OCI-LY1 (cell line): ENCODE measurements at regions not wholly inside any gene's neighbourhood (a gene's known extent, or its start where the extent isn't known, plus 50 kb on each side); places are given as distances from the start of the nearest gene placed in this dataset.

Source experiments
- H2AFZ ChIP-seq: fragments of 200-600 bp; sonication (generic), shearing (Covaris generic); 2 replicates; pipeline ENCODE4 v1.6.0; 2014; ENCODE audit warnings: antibody characterized with exemption, mild to moderate bottlenecking, low read length
- H3F3A ChIP-seq: fragments of 200-600 bp; sonication (generic), shearing (Covaris generic); 2 replicates; pipeline ENCODE4 v1.6.0; 2014; ENCODE audit warnings: mild to moderate bottlenecking, antibody characterized with exemption, low read length, moderate library complexity; ENCODE audit not compliant: insufficient read depth
- H3K27ac ChIP-seq: fragments of 200-600 bp; sonication (generic); 2 replicates; pipeline ENCODE4 v1.5.1; 2014; ENCODE audit warnings: low read length, mixed run types, mild to moderate bottlenecking, low read depth; ENCODE audit not compliant: poor library complexity, severe bottlenecking
- H3K27me3 ChIP-seq: fragments of 200-600 bp; sonication (generic); 2 replicates; pipeline ENCODE4 v1.6.0; 2014; ENCODE audit warnings: antibody characterized with exemption, mild to moderate bottlenecking, low read length, moderate library complexity; ENCODE audit not compliant: insufficient read depth
- H3K36me3 ChIP-seq: fragments of 200-600 bp; sonication (generic); 2 replicates; pipeline ENCODE4 v1.6.1; 2014; ENCODE audit warnings: mild to moderate bottlenecking, antibody characterized with exemption, low read length, moderate library complexity, mixed read lengths; ENCODE audit not compliant: insufficient read depth
- H3K4me1 ChIP-seq: fragments of 200-600 bp; sonication (generic); 2 replicates; pipeline ENCODE4 v1.5.1; 2014; ENCODE audit warnings: mild to moderate bottlenecking, low read length, moderate library complexity; ENCODE audit not compliant: insufficient read depth, severe bottlenecking
- H3K4me2 ChIP-seq: fragments of 200-600 bp; sonication (generic), shearing (Covaris generic); 2 replicates; pipeline ENCODE4 v1.6.1; 2014; ENCODE audit warnings: low read length
- H3K4me3 ChIP-seq: fragments of 200-600 bp; sonication (generic); 2 replicates; pipeline ENCODE4 v1.5.1; 2014; ENCODE audit warnings: low read length, low read depth, mild to moderate bottlenecking, mixed read lengths; ENCODE audit not compliant: poor library complexity, severe bottlenecking
- H3K79me2 ChIP-seq: fragments of 200-600 bp; shearing (Covaris generic); 2 replicates; pipeline ENCODE4 v1.6.1; 2016; ENCODE audit warnings: mixed run types, low read length, mixed read lengths; ENCODE audit not compliant: insufficient read depth
- H3K9ac ChIP-seq: fragments of 200-600 bp; sonication (generic), shearing (Covaris generic); 2 replicates; pipeline ENCODE4 v1.6.1; 2014; ENCODE audit warnings: mild to moderate bottlenecking, low read length, mixed read lengths
- H3K9me2 ChIP-seq: fragments of 200-600 bp; sonication (generic), shearing (Covaris generic); 2 replicates; pipeline ENCODE4 v1.6.1; 2014; ENCODE audit warnings: low read depth, mild to moderate bottlenecking, low read length, mixed read lengths
- H3K9me3 ChIP-seq: fragments of 200-600 bp; shearing (Covaris generic); 2 replicates; pipeline ENCODE4 v1.6.1; 2014; ENCODE audit warnings: low read length, mixed read lengths
- H4K20me1 ChIP-seq: fragments of 200-600 bp; sonication (generic), shearing (Covaris generic); 2 replicates; pipeline ENCODE4 v1.6.0; 2016; ENCODE audit warnings: mild to moderate bottlenecking, low read length; ENCODE audit not compliant: insufficient read depth
- CTCF ChIP-seq: fragments of 200-600 bp; sonication (generic), shearing (Covaris generic); IDR thresholded peaks from 2 replicates; pipeline ENCODE4 v1.5.1; 2017; ENCODE audit warnings: mild to moderate bottlenecking, antibody characterized with exemption, low read length, moderate library complexity, mixed read lengths
- EZH2 ChIP-seq: fragments of 200-600 bp; sonication (generic), shearing (Covaris generic); IDR thresholded peaks from 2 replicates; pipeline ENCODE4 v1.8.0; 2017; ENCODE audit warnings: borderline replicate concordance, mixed run types, mild to moderate bottlenecking, antibody characterized with exemption, low read length, moderate library complexity, mixed read lengths

DNA sequence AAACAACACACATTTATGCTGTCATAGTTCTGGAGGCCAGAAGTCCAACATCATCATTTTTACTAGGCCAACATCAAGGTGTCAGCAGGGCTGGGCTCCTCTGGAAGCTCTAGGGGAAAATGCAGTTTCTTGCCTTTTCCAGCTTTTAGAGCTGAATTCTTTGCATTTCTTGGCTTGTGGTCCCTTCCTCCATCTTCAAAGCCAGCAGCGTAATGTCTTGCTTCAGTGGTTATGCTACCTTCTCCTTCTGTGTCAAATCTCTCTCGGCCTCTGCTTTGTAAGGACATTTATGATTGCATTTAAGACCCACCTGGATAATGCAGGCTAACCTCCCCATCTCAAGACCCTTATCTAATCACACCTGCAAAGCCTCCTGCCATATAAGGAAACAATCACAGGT is 66.5 kb upstream of the ANKRD1 start:
- H3K9me3 ChIP-seq: no peaks in the 10 kb centered on the region
- no peak overlapping the region for H2AFZ ChIP-seq
- peaks cover 27% of the 10 kb centered on the region for H3K4me1 ChIP-seq
- H3F3A ChIP-seq: no peaks in the 10 kb centered on the region
- H4K20me1 ChIP-seq: no peaks in the 10 kb centered on the region
- H3K27me3 ChIP-seq: no peaks in the 10 kb centered on the region
- no peak overlapping the region for H3K9ac ChIP-seq
- no peak overlapping the region for H3K4me2 ChIP-seq
- no peak for TF ChIP-seq EZH2
- TF ChIP-seq CTCF: no peak
- H3K9me2 ChIP-seq: no peaks in the 10 kb centered on the region
- H3K4me3 ChIP-seq: no peak overlapping the region
- H3K36me3 ChIP-seq: no peaks in the 10 kb centered on the region
- H3K79me2 ChIP-seq: no peaks in the 10 kb centered on the region
- no peak overlapping the region for H3K27ac ChIP-seq

GRCh38 chr10:90988024-90988423 is 67.1 kb upstream of the ANKRD1 start:
- H3K4me3 ChIP-seq: no peak overlapping the region

GRCh38 chr10:90988802-90989201 is 67.9 kb upstream of the ANKRD1 start:
- Histone ChIP-seq H3K79me2 (no peaks in the 10 kb centered on the region), H3K27me3 (no peaks in the 10 kb centered on the region), H3K4me2 (no peak overlapping the region), H3K9ac (no peak overlapping the region), H3K4me1 (peaks cover 15% of the 10 kb centered on the region), H3F3A (no peaks in the 10 kb centered on the region), H3K4me3 (no peak overlapping the region), H3K36me3 (no peaks in the 10 kb centered on the region), H4K20me1 (no peaks in the 10 kb centered on the region), H3K9me2 (no peaks in the 10 kb centered on the region), H3K27ac (no peak overlapping the region), H3K9me3 (no peaks in the 10 kb centered on the region), H2AFZ (no peak overlapping the region)
- no peak for TF ChIP-seq EZH2
- no peak for TF ChIP-seq CTCF

More at GRCh38 chr10:90988024-90988423, 67.1 kb upstream of the ANKRD1 start:
- TF ChIP-seq CTCF (no peak), EZH2 (no peak)
- no peak overlapping the region for H3K9ac ChIP-seq
- H3K27ac ChIP-seq: no peak overlapping the region
- no peaks in the 10 kb centered on the region for H3K36me3 ChIP-seq
- H2AFZ ChIP-seq: no peak overlapping the region
- no peaks in the 10 kb centered on the region for H3K27me3 ChIP-seq
- H3K4me1 ChIP-seq: peaks cover 23% of the 10 kb centered on the region
- H3K9me3 ChIP-seq: no peaks in the 10 kb centered on the region
- no peak overlapping the region for H3K4me2 ChIP-seq
- no peaks in the 10 kb centered on the region for H3F3A ChIP-seq
- no peaks in the 10 kb centered on the region for H3K79me2 ChIP-seq
- no peaks in the 10 kb centered on the region for H3K9me2 ChIP-seq
- H4K20me1 ChIP-seq: no peaks in the 10 kb centered on the region
